Stomach smooth muscle (tissue), 2 donors: ENCODE measurements at regions not wholly inside any gene's neighbourhood (a gene's known extent, or its start where the extent isn't known, plus 50 kb on each side); places are given as distances from the start of the nearest gene placed in this dataset.

Experiments
- H3K27ac ChIP-seq: one replicate; pipeline ENCODE4 v1.7.0; 2013; ENCODE audit warnings: mild to moderate bottlenecking, low read length, inconsistent platforms
- H3K27me3 ChIP-seq, 2 donors: one replicate each; pipeline ENCODE4 v1.7.0; 2013; ENCODE audit warnings: low read length in 2 of 2; ENCODE audit not compliant: insufficient read depth in 2 of 2, control insufficient read depth in 1 of 2
- H3K36me3 ChIP-seq, 2 donors: one replicate each; pipeline ENCODE4 v1.7.0; 2013; ENCODE audit warnings: low read length in 2 of 2; ENCODE audit not compliant: control insufficient read depth in 2 of 2, insufficient read depth in 2 of 2
- H3K4me1 ChIP-seq: one replicate; pipeline ENCODE4 v1.7.0; 2013; ENCODE audit warnings: low read length; ENCODE audit not compliant: control insufficient read depth, insufficient read depth
- H3K4me3 ChIP-seq, 2 donors: one replicate each; pipeline ENCODE4 v1.7.0; 2013; ENCODE audit warnings: low read length in 2 of 2
- H3K9ac ChIP-seq, 2 donors: one replicate each; pipeline ENCODE4 v1.7.0; 2013; ENCODE audit warnings: low read length in 2 of 2, mild to moderate bottlenecking in 1 of 2
- H3K9me3 ChIP-seq, 2 donors: one replicate each; pipeline ENCODE4 v1.7.0; 2013; ENCODE audit warnings: low read length in 2 of 2; ENCODE audit not compliant: control insufficient read depth in 2 of 2
- donor health status: healthy.
- donor health status: Pancreatic carcinoma.

GRCh38 chr15:47218295-47218694 lies 499.0 kb upstream of the SEMA6D start:
- no peaks in the 10 kb centered on the region for H3K4me1 ChIP-seq
- H3K27me3 ChIP-seq = no peaks in the 10 kb centered on the region
- H3K9me3 ChIP-seq = no peaks in the 10 kb centered on the region
- H3K27ac ChIP-seq = no peak overlapping the region
- no peak overlapping the region for H3K4me3 ChIP-seq
- H3K36me3 ChIP-seq = no peaks in the 10 kb centered on the region
- H3K9ac ChIP-seq = no peak overlapping the region

GRCh38 chr15:47244361-47244760 lies 472.9 kb upstream of the SEMA6D start:
- no peaks in the 10 kb centered on the region for H3K36me3 ChIP-seq
- H3K27ac ChIP-seq = no peak overlapping the region
- no peak overlapping the region for H3K4me3 ChIP-seq
- no peaks in the 10 kb centered on the region for H3K4me1 ChIP-seq
- no peaks in the 10 kb centered on the region for H3K27me3 ChIP-seq
- no peak overlapping the region for H3K9ac ChIP-seq
- no peaks in the 10 kb centered on the region for H3K9me3 ChIP-seq

- H3K9me3 ChIP-seq = no peaks in the 10 kb centered on the region
- H3K36me3 ChIP-seq = no peaks in the 10 kb centered on the region
- H3K9ac ChIP-seq = no peak overlapping the region
- no peak overlapping the region for H3K4me3 ChIP-seq
- no peaks in the 10 kb centered on the region for H3K4me1 ChIP-seq
- H3K27ac ChIP-seq = no peak overlapping the region
- H3K27me3 ChIP-seq = no peaks in the 10 kb centered on the region
Measured at GRCh38 chr15:47246317-47246716, 471.0 kb upstream of the SEMA6D start.

- H3K4me1 ChIP-seq = no peaks in the 10 kb centered on the region
- H3K9me3 ChIP-seq = peaks cover 0 to 5% of the 10 kb centered on the region in 2 donors
- no peak overlapping the region for H3K27ac ChIP-seq
- H3K9ac ChIP-seq = no peak overlapping the region
- H3K4me3 ChIP-seq = no peak overlapping the region
- H3K27me3 ChIP-seq = no peaks in the 10 kb centered on the region
- H3K36me3 ChIP-seq = no peaks in the 10 kb centered on the region
Measured at GRCh38 chr15:47258521-47258920, 458.8 kb upstream of the SEMA6D start.

- Histone ChIP-seq H3K9me3 (peaks cover 0 to 3% of the 10 kb centered on the region in 2 donors), H3K9ac (no peak overlapping the region), H3K4me1 (no peaks in the 10 kb centered on the region), H3K36me3 (no peaks in the 10 kb centered on the region), H3K27ac (no peak overlapping the region), H3K27me3 (no peaks in the 10 kb centered on the region), H3K4me3 (no peak overlapping the region)
Measured at GRCh38 chr15:47265686-47266085, 451.6 kb upstream of the SEMA6D start.

GRCh38 chr15:47266566-47266965 lies 450.7 kb upstream of the SEMA6D start:
- Histone ChIP-seq H3K36me3 (no peaks in the 10 kb centered on the region), H3K9ac (no peak overlapping the region), H3K4me3 (no peak overlapping the region), H3K27me3 (no peaks in the 10 kb centered on the region), H3K9me3 (peaks cover 0 to 3% of the 10 kb centered on the region in 2 donors), H3K4me1 (no peaks in the 10 kb centered on the region), H3K27ac (no peak overlapping the region)

- H3K27me3 ChIP-seq = no peaks in the 10 kb centered on the region
- no peak overlapping the region for H3K9ac ChIP-seq
- H3K36me3 ChIP-seq = no peaks in the 10 kb centered on the region
- H3K4me1 ChIP-seq = no peaks in the 10 kb centered on the region
- peaks cover 0 to 3% of the 10 kb centered on the region in 2 donors for H3K9me3 ChIP-seq
- H3K27ac ChIP-seq = no peak overlapping the region
- no peak overlapping the region for H3K4me3 ChIP-seq
Measured at GRCh38 chr15:47273864-47274263, 443.4 kb upstream of the SEMA6D start.

- Histone ChIP-seq H3K4me3 (no peak overlapping the region), H3K27me3 (no peaks in the 10 kb centered on the region), H3K4me1 (no peaks in the 10 kb centered on the region), H3K27ac (no peak overlapping the region), H3K9me3 (no peaks in the 10 kb centered on the region), H3K9ac (no peak overlapping the region), H3K36me3 (no peaks in the 10 kb centered on the region)
Measured at GRCh38 chr15:47283246-47283645, 434.1 kb upstream of the SEMA6D start.

GRCh38 chr15:47288794-47289193 lies 428.5 kb upstream of the SEMA6D start:
- H3K27ac ChIP-seq = no peak overlapping the region
- H3K4me1 ChIP-seq = peaks cover 6% of the 10 kb centered on the region
- H3K9me3 ChIP-seq = no peaks in the 10 kb centered on the region
- H3K9ac ChIP-seq = no peak overlapping the region
- H3K27me3 ChIP-seq = no peaks in the 10 kb centered on the region
- no peaks in the 10 kb centered on the region for H3K36me3 ChIP-seq
- H3K4me3 ChIP-seq = no peak overlapping the region

GRCh38 chr15:47289656-47290055 lies 427.6 kb upstream of the SEMA6D start:
- H3K36me3 ChIP-seq = no peaks in the 10 kb centered on the region
- H3K4me1 ChIP-seq = peaks cover 6% of the 10 kb centered on the region
- no peaks in the 10 kb centered on the region for H3K27me3 ChIP-seq

GRCh38 chr15:47291767-47292166 lies 425.5 kb upstream of the SEMA6D start:
- H3K4me1 ChIP-seq = peaks cover 6% of the 10 kb centered on the region
- no peak overlapping the region for H3K27ac ChIP-seq
- H3K9me3 ChIP-seq = no peaks in the 10 kb centered on the region
- no peak overlapping the region for H3K4me3 ChIP-seq
- H3K36me3 ChIP-seq = no peaks in the 10 kb centered on the region
- no peaks in the 10 kb centered on the region for H3K27me3 ChIP-seq
- H3K9ac ChIP-seq = no peak overlapping the region

More at GRCh38 chr15:47289656-47290055, 427.6 kb upstream of the SEMA6D start:
- Histone ChIP-seq H3K4me3 (no peak overlapping the region), H3K9ac (no peak overlapping the region), H3K27ac (no peak overlapping the region), H3K9me3 (no peaks in the 10 kb centered on the region)
